GM12865 (cell line): ENCODE measurements at regions not wholly inside any gene's neighbourhood (a gene's known extent, or its start where the extent isn't known, plus 50 kb on each side); places are given as distances from the start of the nearest gene placed in this dataset.

Experiments used
- DNase-seq: peaks from one replicate; pipeline ENCODE4 v3.0.0; 2010; ENCODE audit warnings: low read depth
- H3K4me3 ChIP-seq: 2 replicates; pipeline ENCODE4 v1.5.1; 2011; ENCODE audit warnings: mild to moderate bottlenecking, low read depth, low read length, control low read depth
- TF ChIP-seq, protein P1 (sequence below): IDR thresholded peaks from 2 replicates; pipeline ENCODE4 v1.5.1; 2011; ENCODE audit warnings: low read length, control low read depth, low read depth, inconsistent platforms; ENCODE audit not compliant: insufficient read depth; ENCODE audit errors: missing control alignments

DNA sequence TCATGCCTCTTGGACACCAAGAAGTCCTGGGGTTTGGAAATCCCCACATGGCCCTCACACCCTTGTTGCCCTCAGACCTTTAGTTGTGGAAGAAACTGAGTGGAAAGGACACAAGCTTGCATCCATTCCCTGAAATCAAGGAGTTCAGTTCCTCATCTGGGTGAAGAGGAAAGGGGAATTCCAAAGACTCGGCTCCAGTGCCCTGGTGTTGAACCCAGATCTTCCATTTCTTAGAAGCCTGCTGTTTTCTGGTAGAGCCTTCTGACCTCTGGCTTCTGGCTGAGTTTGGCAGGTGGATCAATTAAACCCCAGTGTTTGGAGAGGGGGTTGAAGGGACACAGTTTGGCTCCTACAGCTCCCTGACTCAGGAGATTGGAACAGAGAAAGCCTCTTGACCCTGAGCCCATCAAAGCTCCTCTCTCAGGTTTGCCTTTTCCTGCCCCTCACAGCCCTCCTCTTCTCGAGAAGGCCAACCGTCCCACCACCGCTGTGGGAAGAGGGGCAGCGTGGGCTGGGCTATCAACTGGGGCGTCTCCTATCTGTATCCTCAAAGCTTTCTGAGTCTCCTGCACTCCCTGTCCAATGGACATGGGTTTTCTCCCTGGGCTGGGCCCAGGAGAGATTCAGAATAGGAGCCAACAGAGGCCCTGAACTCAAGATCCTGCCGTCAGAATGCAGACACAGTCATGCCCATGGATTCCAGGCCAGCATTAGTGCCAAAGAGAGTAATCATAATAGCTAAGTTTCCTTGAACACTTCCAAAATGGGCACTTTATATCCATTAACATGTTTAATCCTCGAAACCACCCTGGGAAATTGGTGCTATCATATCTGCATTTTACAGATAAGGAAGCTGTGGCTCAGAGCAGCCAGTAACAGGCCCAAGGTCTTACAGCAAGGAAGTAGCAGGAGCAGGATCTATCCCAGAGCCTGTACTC lies 146.2 kb downstream of the VEGFA start:
- H3K4me3 ChIP-seq: no peak overlapping the region
- DNase-seq: no peak
- TF ChIP-seq, protein P1, sequence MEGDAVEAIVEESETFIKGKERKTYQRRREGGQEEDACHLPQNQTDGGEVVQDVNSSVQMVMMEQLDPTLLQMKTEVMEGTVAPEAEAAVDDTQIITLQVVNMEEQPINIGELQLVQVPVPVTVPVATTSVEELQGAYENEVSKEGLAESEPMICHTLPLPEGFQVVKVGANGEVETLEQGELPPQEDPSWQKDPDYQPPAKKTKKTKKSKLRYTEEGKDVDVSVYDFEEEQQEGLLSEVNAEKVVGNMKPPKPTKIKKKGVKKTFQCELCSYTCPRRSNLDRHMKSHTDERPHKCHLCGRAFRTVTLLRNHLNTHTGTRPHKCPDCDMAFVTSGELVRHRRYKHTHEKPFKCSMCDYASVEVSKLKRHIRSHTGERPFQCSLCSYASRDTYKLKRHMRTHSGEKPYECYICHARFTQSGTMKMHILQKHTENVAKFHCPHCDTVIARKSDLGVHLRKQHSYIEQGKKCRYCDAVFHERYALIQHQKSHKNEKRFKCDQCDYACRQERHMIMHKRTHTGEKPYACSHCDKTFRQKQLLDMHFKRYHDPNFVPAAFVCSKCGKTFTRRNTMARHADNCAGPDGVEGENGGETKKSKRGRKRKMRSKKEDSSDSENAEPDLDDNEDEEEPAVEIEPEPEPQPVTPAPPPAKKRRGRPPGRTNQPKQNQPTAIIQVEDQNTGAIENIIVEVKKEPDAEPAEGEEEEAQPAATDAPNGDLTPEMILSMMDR: no peak

DNA sequence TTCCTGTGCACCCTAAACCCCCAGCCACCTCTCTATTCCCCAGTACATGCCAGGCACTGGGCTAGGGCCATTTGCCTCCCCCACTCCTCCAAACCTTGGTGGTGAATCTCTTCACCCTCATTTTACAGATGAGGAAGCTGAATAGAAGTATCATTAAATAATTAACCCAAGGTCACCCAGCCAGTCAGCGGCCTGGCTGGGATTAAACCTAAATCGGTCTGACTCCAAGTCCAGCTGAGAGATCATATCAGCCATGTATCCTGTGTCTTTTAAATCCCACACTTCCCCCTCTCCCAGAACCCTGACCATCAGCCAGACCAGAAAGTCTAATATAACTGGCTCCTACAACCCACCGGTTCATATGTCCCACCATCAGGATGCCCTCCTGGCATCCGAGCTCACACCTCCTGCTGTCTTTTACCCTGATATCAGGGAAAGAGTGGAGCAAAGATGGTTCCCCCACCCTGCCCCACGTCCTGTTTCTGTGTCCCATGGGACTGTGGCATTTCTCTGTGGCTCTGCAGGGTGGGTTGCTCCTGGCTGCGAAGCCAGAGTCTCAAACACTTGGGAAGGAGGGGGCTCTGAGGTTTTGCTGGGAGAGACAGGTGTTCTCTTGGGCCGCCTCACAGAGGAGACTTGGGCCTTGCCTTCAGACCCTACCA lies 145.3 kb downstream of the VEGFA start:
- no peak overlapping the region for H3K4me3 ChIP-seq
- TF ChIP-seq, protein P1: no peak
- DNase-seq: no peak

DNA sequence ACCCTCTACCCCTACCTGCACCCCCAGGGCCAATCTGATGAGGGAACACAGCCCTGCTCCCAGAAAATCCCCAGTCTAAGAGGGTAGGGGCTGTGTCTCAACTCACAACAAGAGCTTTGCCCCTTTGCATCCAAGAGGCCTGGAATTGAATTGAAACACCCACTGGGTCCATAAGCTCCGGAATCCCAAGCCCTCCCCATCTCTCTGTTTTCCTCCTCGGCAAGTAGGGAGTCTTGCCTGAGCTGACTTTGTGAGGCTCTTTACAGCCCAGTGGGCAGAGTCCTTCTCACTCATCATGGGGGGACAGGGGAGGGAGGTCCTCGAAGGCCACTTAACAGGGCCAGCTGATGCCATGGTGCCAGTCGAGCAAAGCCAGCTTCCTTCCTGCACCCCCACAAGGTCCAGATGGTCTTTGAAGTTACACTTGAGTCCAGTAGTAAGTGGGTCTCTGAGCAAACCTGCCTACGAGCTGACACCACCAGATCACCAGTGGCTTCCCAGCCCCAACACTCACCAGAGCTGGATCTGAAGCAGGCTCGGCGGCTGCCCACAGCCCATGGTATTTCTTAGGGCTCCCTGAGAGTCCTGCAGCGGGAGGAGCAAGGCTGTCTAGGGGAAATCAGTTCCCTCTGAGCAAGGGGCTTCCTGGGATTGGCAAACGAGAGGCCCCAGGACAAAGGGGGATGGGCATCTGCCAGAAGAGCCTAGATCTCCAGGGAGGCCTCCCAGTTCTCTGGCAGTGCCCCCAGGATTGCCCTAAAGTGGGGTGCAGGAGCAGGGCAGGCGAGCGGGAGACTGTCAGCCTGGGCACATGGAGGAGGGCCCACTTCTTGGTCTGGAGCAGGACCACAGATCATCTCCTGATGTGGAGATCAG lies 144.5 kb downstream of the VEGFA start:
- TF ChIP-seq, protein P1: no peak
- DNase-seq: no peak
- no peak overlapping the region for H3K4me3 ChIP-seq

DNA sequence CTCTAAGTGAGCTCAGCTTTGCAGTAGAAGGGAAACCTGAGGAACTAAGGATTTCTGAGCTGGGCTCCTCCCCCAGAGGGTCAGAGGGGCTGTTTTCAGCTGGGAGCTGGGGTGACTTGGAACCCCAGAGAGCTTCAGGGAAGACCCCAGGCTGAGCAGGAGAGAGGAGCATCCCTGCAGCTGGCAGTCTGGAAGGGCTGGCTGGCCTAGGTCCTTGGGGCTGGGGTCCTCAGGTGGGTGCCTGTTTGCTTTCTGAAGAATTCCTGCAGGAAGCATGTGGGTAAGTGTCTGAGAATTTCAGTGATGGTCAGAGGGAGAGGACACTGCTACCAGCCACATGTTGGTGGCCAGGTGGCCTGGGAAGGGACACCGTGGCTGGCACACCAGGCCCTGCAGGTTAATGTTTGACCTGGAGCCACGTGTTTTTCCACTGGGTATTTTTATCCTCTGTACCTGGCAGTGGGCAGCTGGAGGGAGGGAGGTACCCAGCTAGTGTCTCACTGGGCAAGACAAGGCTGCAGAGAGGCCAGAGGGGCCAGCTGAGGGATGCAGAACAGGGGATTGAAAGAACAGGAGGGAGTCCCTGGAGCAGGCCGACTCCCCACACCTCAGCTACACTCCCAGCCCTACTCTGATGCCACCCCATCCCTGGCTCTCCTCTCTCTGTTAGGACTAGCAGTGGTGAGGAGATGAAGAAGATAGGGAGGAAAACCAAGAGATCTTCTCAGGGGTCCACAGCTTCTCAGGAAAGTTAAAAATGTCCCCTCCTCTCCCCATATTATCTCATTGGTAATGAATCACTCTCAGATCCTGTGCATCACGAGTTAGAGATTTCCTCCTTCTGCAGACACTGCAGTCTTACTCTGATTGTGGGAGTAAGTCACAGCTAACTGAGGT lies 143.6 kb downstream of the VEGFA start:
- no peak overlapping the region for H3K4me3 ChIP-seq
- DNase-seq: no peak
- TF ChIP-seq, protein P1: no peak

DNA sequence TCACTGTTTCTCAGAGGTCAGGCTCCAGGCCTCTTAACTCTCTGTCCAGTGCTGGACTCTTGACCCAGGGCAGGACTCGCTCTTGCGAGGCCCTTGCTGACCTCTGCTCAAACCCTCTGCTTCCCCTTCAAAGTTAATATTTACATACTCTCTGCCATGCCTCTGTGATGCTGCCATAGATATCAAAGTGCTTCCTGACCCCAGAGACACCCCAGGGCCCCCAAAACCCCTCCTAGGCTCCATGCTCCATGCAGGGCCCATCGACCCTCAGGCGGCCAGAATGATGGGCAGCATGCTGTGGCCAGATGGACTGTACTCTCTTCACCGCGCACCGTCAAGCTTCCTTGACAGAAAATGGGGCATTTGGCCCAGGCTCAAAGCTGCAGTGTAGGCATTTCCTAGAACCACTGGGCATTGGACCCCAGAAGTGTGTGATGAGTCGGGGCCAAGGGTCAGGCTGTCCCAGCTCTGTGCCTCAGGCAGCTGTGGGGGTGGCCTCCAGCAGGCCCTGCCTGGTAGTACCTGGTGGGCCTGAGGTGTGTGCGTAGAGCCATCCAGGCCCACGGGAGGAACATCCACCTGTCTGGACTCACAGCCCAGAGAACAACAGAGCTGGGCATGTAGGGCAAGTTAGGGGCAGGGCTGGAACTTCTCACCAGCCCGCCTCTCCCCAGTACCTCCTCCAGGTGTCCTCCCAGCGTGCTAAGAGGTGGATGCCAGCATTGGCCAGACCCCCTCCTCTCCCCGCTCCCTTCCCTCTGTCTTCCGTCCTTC lies 142.8 kb downstream of the VEGFA start:
- no peak overlapping the region for H3K4me3 ChIP-seq
- DNase-seq: no peak
- TF ChIP-seq, protein P1: no peak

DNA sequence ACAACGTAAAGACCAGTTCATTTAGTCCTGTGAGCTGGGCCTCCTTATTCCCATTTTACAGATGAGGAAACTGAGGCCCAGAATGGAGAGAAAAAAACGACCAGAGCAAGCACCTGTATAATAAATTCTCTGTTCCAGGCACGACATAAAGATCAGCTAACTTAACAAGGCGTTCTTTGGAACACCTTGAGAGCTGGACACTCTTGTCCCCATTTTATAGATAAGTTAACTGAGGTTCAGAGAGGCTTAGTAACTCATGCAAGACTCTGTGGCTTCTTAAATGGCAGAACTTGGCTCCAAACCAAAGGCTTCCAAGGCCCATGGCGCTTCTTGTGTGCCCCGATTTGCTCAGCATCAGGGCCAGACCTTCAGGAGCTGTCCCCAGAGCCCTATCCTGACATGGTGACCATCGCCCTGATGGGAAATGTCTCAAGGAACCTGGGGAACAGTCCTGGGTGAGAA lies 142.1 kb downstream of the VEGFA start:
- no peak for DNase-seq
- TF ChIP-seq, protein P1: no peak
- H3K4me3 ChIP-seq: no peak overlapping the region
